ENCODE measurements at regions not wholly inside any gene's neighbourhood (a gene's known extent, or its start where the extent isn't known, plus 50 kb on each side); places are given as distances from the start of the nearest gene placed in this dataset.

- no peak overlapping the region for H3K9ac ChIP-seq (ENCODE audit: insufficient read depth in 1 of 2, low read length in 2 of 2)
- no peaks in the 10 kb centered on the region for H3K4me1 ChIP-seq (ENCODE audit: control insufficient read depth in 5 of 5, insufficient read depth in 5 of 5, low read length in 5 of 5)
- ATAC-seq (ENCODE audit: insufficient read depth, low FRiP score) = no peak
- H3K27me3 ChIP-seq (ENCODE audit: control insufficient read depth in 3 of 3, insufficient read depth in 3 of 3, low read length in 2 of 3) = peaks cover 0 to 17% (median 8%) of the 10 kb centered on the region in 3 donors
- no peak for TF ChIP-seq CTCF (IDR thresholded peaks at IDR 0.05; ENCODE audit: control extremely low read depth, extremely low read depth)
- no peak overlapping the region for H3K4me3 ChIP-seq
- no peaks in the 10 kb centered on the region for H3K9me3 ChIP-seq (ENCODE audit: control insufficient read depth in 4 of 4, insufficient read depth in 3 of 4, low read length in 3 of 4)
- no peak overlapping the region for H3K27ac ChIP-seq (ENCODE audit: low read depth in 1 of 2, low read length in 1 of 2)
- no peak for DNase-seq
- no peaks in the 10 kb centered on the region for H3K36me3 ChIP-seq (ENCODE audit: control insufficient read depth in 4 of 4, insufficient read depth in 4 of 4, low read length in 4 of 4)
- 73 to 88% methylated on average over 14 of the region's 14 CpGs for WGBS, 2 donors
Measured at GRCh38 chrX:107521877-107522586, 72.6 kb downstream of the FRMPD3 start.

- no peak for TF ChIP-seq CTCF (IDR thresholded peaks at IDR 0.05; ENCODE audit: control extremely low read depth, extremely low read depth)
- H3K9me3 ChIP-seq (ENCODE audit: control insufficient read depth in 4 of 4, insufficient read depth in 3 of 4, low read length in 3 of 4) = no peaks in the 10 kb centered on the region
- H3K27me3 ChIP-seq (ENCODE audit: control insufficient read depth in 3 of 3, insufficient read depth in 3 of 3, low read length in 2 of 3) = peaks cover 0 to 20% (median 11%) of the 10 kb centered on the region in 3 donors
- H3K4me1 ChIP-seq (ENCODE audit: control insufficient read depth in 5 of 5, insufficient read depth in 5 of 5, low read length in 5 of 5) = no peaks in the 10 kb centered on the region
- H3K36me3 ChIP-seq (ENCODE audit: control insufficient read depth in 4 of 4, insufficient read depth in 4 of 4, low read length in 4 of 4) = no peaks in the 10 kb centered on the region
- H3K9ac ChIP-seq (ENCODE audit: insufficient read depth in 1 of 2, low read length in 2 of 2) = no peak overlapping the region
- H3K4me3 ChIP-seq = no peak overlapping the region
- no peak overlapping the region for H3K27ac ChIP-seq (ENCODE audit: low read depth in 1 of 2, low read length in 1 of 2)
- WGBS, 2 donors = 83 to 85% methylated on average over 1 to 2 of the region's 2 CpGs
- ATAC-seq (ENCODE audit: insufficient read depth, low FRiP score) (no peak), DNase-seq (no peak)
Measured at GRCh38 chrX:107522901-107523300, 73.4 kb downstream of the FRMPD3 start.

- H3K4me3 ChIP-seq = no peak overlapping the region
- H3K36me3 ChIP-seq (ENCODE audit: control insufficient read depth in 4 of 4, insufficient read depth in 4 of 4, low read length in 4 of 4) = no peaks in the 10 kb centered on the region
- peaks cover 0 to 2% (median 0%) of the 10 kb centered on the region in 4 donors for H3K9me3 ChIP-seq (ENCODE audit: control insufficient read depth in 4 of 4, insufficient read depth in 3 of 4, low read length in 3 of 4)
- no peak for ATAC-seq (ENCODE audit: insufficient read depth, low FRiP score)
- H3K27ac ChIP-seq (ENCODE audit: low read depth in 1 of 2, low read length in 1 of 2) = no peak overlapping the region
- no peak overlapping the region for H3K9ac ChIP-seq (ENCODE audit: insufficient read depth in 1 of 2, low read length in 2 of 2)
- TF ChIP-seq CTCF (IDR thresholded peaks at IDR 0.05; ENCODE audit: control extremely low read depth, extremely low read depth) = no peak
- H3K27me3 ChIP-seq (ENCODE audit: control insufficient read depth in 3 of 3, insufficient read depth in 3 of 3, low read length in 2 of 3) = peaks cover 0 to 26% (median 15%) of the 10 kb centered on the region in 3 donors
- 86 to 100% methylated on average over 3 of the region's 3 CpGs for WGBS, 2 donors
- no peak for DNase-seq
- no peaks in the 10 kb centered on the region for H3K4me1 ChIP-seq (ENCODE audit: control insufficient read depth in 5 of 5, insufficient read depth in 5 of 5, low read length in 5 of 5)
Measured at GRCh38 chrX:107526141-107526540, 76.7 kb downstream of the FRMPD3 start.

- WGBS, 2 donors = 69 to 77% methylated on average over 4 of the region's 4 CpGs
- Histone ChIP-seq H3K36me3 (ENCODE audit: control insufficient read depth in 4 of 4, insufficient read depth in 4 of 4, low read length in 4 of 4) (no peaks in the 10 kb centered on the region), H3K4me3 (no peak overlapping the region), H3K27me3 (ENCODE audit: control insufficient read depth in 3 of 3, insufficient read depth in 3 of 3, low read length in 2 of 3) (peaks cover 0 to 45% (median 19%) of the 10 kb centered on the region in 3 donors), H3K4me1 (ENCODE audit: control insufficient read depth in 5 of 5, insufficient read depth in 5 of 5, low read length in 5 of 5) (no peaks in the 10 kb centered on the region), H3K9me3 (ENCODE audit: control insufficient read depth in 4 of 4, insufficient read depth in 3 of 4, low read length in 3 of 4) (peaks cover 0 to 2% (median 0%) of the 10 kb centered on the region in 4 donors), H3K9ac (ENCODE audit: insufficient read depth in 1 of 2, low read length in 2 of 2) (no peak overlapping the region), H3K27ac (ENCODE audit: low read depth in 1 of 2, low read length in 1 of 2) (no peak overlapping the region)
- DNase-seq = no peak
- no peak for TF ChIP-seq CTCF (IDR thresholded peaks at IDR 0.05; ENCODE audit: control extremely low read depth, extremely low read depth)
- no peak for ATAC-seq (ENCODE audit: insufficient read depth, low FRiP score)
Measured at GRCh38 chrX:107530141-107530540, 80.7 kb downstream of the FRMPD3 start.
